ENCODE measurements at regions not wholly inside any gene's neighbourhood (a gene's known extent, or its start where the extent isn't known, plus 50 kb on each side); places are given as distances from the start of the nearest gene placed in this dataset.

- no peak for TF ChIP-seq EZH2 (IDR thresholded peaks at IDR 0.05; ENCODE audit: insufficient read depth, poor library complexity, severe bottlenecking)
- TF ChIP-seq EZH2phosphoT487 (IDR thresholded peaks at IDR 0.05; ENCODE audit: insufficient read depth, low read depth): no peak
Observed at GRCh38 chr4:138030375-138030774, 211.8 kb downstream of the SLC7A11 start.

Measured in GM23248 (cell line).